GM12891 (cell line): ENCODE measurements at regions not wholly inside any gene's neighbourhood (a gene's known extent, or its start where the extent isn't known, plus 50 kb on each side); places are given as distances from the start of the nearest gene placed in this dataset.

ENCODE experiments used
- DNase-seq: peaks from one replicate; pipeline ENCODE4 v3.0.0; 2011; ENCODE audit warnings: low spot score; ENCODE audit not compliant: insufficient read length
- FAIRE-seq: peaks from 2 replicates; lab custom pipeline; 2011; peaks lifted over from hg19 to GRCh38; lab: Jason Lieb, UNC
- PAX5 ChIP-seq: IDR thresholded peaks from 2 replicates; pipeline ENCODE4 v1.6.1; 2011; ENCODE audit warnings: low read length, moderate library complexity, mild to moderate bottlenecking; ENCODE audit not compliant: insufficient read depth, severe bottlenecking
- POLR2A ChIP-seq: IDR thresholded peaks from 2 replicates; pipeline ENCODE4 v1.6.1; 2011; ENCODE audit warnings: low read depth, low read length, control low read depth
- POLR2AphosphoS5 ChIP-seq: IDR thresholded peaks from 2 replicates; pipeline ENCODE4 v1.6.1; 2011; ENCODE audit warnings: low read depth, low read length, control low read depth
- POU2F2 ChIP-seq: IDR thresholded peaks from 2 replicates; pipeline ENCODE4 v1.6.1; 2011; ENCODE audit warnings: low read depth, mild to moderate bottlenecking, control low read depth, low read length, moderate library complexity
- SPI1 ChIP-seq: IDR thresholded peaks from 2 replicates; pipeline ENCODE4 v1.6.1; 2011; ENCODE audit warnings: low read depth, low read length, control low read depth
- TAF1 ChIP-seq: IDR thresholded peaks from 2 replicates; pipeline ENCODE4 v1.6.1; 2011; ENCODE audit warnings: low read depth, low read length, control low read depth

- DNase-seq, result no peak
- TF ChIP-seq PAX5, result no peak
- TF ChIP-seq POLR2A, result no peak
- no peak for TF ChIP-seq TAF1
- TF ChIP-seq POU2F2, result no peak
- no peak for TF ChIP-seq POLR2AphosphoS5
- no peak for TF ChIP-seq SPI1
- no peak for FAIRE-seq
These were observed 253.0 kb downstream of the RPS24 start for GRCh38 chr10:78286668-78287067.

- DNase-seq (no peak), FAIRE-seq (no peak)
- TF ChIP-seq POU2F2 (no peak), POLR2A (no peak), SPI1 (no peak), TAF1 (no peak), POLR2AphosphoS5 (no peak), PAX5 (no peak)
These were observed 254.0 kb downstream of the RPS24 start for GRCh38 chr10:78287618-78288017.

- DNase-seq, result no peak
- no peak for FAIRE-seq
- TF ChIP-seq TAF1, result no peak
- TF ChIP-seq SPI1, result no peak
- no peak for TF ChIP-seq PAX5
- no peak for TF ChIP-seq POU2F2
- no peak for TF ChIP-seq POLR2A
- TF ChIP-seq POLR2AphosphoS5, result no peak
These were observed 255.0 kb downstream of the RPS24 start for GRCh38 chr10:78288663-78289062.

- DNase-seq, result no peak
- no peak for FAIRE-seq
- TF ChIP-seq SPI1 (no peak), TAF1 (no peak), POU2F2 (no peak), POLR2AphosphoS5 (no peak), POLR2A (no peak), PAX5 (no peak)
These were observed 256.6 kb downstream of the RPS24 start for GRCh38 chr10:78290131-78290750.

- FAIRE-seq (no peak), DNase-seq (no peak)
- TF ChIP-seq POLR2AphosphoS5, result no peak
- no peak for TF ChIP-seq POU2F2
- TF ChIP-seq TAF1, result no peak
- TF ChIP-seq PAX5, result no peak
- TF ChIP-seq POLR2A, result no peak
- TF ChIP-seq SPI1, result no peak
These were observed 258.1 kb downstream of the RPS24 start for GRCh38 chr10:78291722-78292121.

- TF ChIP-seq POLR2A, result no peak
- TF ChIP-seq POU2F2, result no peak
- TF ChIP-seq TAF1, result no peak
- no peak for TF ChIP-seq SPI1
- TF ChIP-seq POLR2AphosphoS5, result no peak
- no peak for TF ChIP-seq PAX5
- FAIRE-seq (no peak), DNase-seq (no peak)
These were observed 258.8 kb downstream of the RPS24 start for GRCh38 chr10:78292250-78292981.

GRCh38 chr10:78292982-78293865, 259.6 kb downstream of the RPS24 start:
- FAIRE-seq (no peak), DNase-seq (no peak)
- TF ChIP-seq TAF1, result no peak
- no peak for TF ChIP-seq SPI1
- no peak for TF ChIP-seq POLR2AphosphoS5
- no peak for TF ChIP-seq POU2F2
- no peak for TF ChIP-seq PAX5

GRCh38 chr10:78295242-78295641, 261.6 kb downstream of the RPS24 start:
- TF ChIP-seq TAF1 (no peak), POLR2A (no peak), SPI1 (no peak), PAX5 (no peak), POU2F2 (no peak), POLR2AphosphoS5 (no peak)
- FAIRE-seq (no peak), DNase-seq (no peak)

GRCh38 chr10:78296785-78297184, 263.1 kb downstream of the RPS24 start:
- DNase-seq, result no peak
- TF ChIP-seq TAF1, result no peak
- TF ChIP-seq POLR2A, result no peak
- TF ChIP-seq POLR2AphosphoS5, result no peak
- no peak for TF ChIP-seq PAX5
- no peak for TF ChIP-seq SPI1
- TF ChIP-seq POU2F2, result no peak
- no peak for FAIRE-seq
